AG09319 (cell line): ENCODE measurements at regions not wholly inside any gene's neighbourhood (a gene's known extent, or its start where the extent isn't known, plus 50 kb on each side); places are given as distances from the start of the nearest gene placed in this dataset.
A peak's percentile ranks its signal among the peaks of the same experiment; 100 is the strongest.

ENCODE experiments used
- DNase-seq: peaks from one replicate; pipeline ENCODE4 v3.0.0-alpha.2; 2010; ENCODE audit warnings: low read depth; ENCODE audit errors: extremely low read depth
- TF ChIP-seq, protein P1 (sequence below): IDR thresholded peaks from 2 replicates; pipeline ENCODE4 v1.5.1; 2011; ENCODE audit warnings: low read depth, mild to moderate bottlenecking, inconsistent platforms, low read length, moderate library complexity

DNA sequence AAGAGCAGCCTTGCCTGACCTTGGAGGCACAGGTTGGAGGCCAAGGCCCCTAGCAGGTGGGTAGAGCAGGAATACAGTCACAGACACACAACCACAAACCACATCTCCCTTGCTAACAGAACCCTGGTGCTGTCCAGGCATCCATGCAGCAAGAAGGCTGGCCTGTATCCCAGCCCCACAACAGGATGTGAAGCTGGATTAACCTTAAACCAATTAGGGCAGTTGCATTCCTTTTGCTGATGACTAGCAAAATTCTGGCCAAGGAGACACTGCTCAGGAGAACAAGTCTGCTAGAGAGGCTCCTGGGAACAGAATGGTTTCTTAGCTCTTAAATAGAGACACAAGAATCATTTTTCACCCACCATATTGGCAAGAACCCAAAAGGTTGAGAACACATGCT, 97.8 kb downstream of the C5orf15 start:
- peak; percentile 45 for DNase-seq
- TF ChIP-seq, protein P1, sequence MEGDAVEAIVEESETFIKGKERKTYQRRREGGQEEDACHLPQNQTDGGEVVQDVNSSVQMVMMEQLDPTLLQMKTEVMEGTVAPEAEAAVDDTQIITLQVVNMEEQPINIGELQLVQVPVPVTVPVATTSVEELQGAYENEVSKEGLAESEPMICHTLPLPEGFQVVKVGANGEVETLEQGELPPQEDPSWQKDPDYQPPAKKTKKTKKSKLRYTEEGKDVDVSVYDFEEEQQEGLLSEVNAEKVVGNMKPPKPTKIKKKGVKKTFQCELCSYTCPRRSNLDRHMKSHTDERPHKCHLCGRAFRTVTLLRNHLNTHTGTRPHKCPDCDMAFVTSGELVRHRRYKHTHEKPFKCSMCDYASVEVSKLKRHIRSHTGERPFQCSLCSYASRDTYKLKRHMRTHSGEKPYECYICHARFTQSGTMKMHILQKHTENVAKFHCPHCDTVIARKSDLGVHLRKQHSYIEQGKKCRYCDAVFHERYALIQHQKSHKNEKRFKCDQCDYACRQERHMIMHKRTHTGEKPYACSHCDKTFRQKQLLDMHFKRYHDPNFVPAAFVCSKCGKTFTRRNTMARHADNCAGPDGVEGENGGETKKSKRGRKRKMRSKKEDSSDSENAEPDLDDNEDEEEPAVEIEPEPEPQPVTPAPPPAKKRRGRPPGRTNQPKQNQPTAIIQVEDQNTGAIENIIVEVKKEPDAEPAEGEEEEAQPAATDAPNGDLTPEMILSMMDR: no peak

DNA sequence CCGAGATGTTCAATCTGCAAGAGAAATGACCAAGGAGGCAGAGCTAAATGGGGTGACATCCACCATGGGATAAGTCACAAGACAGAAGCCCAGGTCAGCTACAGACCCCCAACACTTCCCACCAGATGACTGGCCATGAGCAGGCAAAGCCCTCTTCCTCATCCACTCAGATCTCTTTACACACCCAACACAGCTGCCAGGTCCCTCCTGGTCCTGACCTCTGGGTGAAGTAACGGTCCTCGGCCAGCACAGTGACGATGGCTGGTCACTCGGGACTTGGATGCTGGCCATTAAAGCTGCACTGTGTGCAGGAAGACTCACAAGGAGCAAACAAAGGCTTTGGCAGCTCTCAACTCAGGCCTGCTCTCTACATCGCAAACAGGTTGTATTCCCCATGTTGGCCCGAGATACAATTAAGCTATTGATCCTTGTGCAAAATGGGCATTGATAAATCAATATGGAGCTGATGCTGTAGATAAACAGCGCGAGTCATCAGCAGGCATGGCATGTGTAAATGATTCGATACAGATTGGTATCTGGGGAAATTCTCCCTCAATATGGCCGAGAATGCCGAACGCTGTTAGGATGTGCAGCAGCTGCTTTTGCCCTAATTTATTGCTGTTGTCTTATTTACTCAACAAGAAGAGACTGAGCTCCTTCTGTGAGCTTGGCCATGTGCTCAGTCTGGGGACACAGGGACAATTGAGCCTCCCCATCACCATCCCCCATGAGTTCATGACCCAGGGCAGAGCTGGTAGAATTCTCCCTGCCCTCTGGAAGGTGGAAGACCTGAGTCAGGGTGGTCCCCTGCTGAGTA, 98.7 kb downstream of the C5orf15 start:
- TF ChIP-seq, protein P1: no peak
- no peak for DNase-seq

DNA sequence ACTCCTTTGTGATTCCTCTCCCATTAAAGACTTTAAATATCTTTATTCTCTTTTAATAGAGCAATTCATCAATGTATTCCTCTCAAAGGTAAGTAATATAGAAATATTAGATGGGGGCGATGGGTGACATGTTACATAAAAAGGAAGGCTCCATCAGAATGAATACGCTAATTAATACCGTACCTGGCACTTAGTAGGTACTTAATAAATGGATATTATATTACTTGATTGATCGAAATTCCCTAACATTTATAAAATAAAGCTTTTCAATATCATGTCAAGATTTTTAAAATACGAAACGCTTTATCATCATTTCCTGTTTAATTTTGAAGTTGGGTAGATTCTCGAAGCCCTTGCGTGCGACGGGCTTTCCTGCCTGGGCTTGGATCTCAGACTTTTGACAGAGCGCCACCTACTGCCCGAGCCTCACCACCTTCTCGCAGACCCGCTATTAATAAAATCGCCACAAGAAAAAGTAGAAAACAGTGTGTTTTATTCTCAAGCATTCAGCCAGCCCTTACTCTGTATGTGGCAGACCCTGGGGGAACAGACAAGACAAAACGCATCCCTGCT, 99.4 kb downstream of the C5orf15 start:
- TF ChIP-seq, protein P1: peak; percentile 80
- DNase-seq: peak; percentile 51

DNA sequence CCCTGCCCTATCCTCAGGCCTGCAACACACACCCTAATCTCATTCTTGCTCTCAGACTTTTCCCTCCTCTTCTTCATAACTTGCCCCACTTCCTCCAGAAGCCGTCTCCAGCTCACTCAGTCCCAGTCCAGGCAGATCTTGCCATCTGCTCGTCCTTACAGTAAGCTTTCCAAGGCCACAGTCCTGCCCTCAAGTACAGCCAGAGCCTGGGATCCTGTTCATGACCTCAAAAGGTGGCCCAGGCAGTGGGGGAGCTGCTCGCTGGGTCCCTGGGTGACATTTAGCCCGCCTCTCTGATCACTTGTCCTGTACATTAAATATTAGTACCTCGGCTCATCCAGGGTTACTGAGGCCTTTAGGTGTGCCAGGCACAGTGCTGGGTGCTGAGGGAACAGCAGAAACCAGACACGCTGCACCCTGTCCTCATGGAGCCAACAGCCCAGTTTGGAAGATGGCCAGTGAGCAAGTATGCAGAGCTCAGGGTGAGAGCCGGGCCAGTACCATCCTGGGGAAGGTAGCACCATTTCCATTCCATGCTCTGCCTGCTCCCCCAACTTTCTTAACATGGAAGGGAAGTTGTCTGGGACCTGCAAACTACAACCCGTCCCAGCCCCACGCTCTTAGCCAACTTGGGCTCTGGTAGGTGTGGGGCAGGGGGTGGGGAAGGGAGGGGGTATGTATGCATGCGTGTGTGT, 100.4 kb downstream of the C5orf15 start:
- TF ChIP-seq, protein P1: no peak

DNA sequence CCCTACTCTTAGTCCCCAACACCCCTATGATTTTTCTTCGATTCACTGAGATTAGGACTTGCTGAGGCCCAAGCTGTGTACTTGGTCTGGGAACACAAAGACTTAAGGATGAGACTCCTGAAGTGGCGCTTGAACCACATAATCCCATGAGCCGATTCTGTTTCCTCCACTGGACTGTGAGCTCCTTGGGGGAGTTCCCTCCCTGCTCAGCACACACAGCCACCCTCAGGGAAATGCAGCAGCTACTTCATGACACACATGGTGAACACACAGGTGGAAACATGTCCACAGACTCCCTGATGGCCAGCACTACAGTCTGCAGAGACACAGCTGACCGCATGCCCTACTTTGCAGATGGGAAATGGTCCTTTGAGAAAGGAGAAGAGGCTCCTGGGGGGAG, 101.1 kb downstream of the C5orf15 start:
- DNase-seq: no peak
- TF ChIP-seq, protein P1: no peak

More for the DNA sequence above, 100.4 kb downstream of the C5orf15 start:
- DNase-seq: no peak

DNA sequence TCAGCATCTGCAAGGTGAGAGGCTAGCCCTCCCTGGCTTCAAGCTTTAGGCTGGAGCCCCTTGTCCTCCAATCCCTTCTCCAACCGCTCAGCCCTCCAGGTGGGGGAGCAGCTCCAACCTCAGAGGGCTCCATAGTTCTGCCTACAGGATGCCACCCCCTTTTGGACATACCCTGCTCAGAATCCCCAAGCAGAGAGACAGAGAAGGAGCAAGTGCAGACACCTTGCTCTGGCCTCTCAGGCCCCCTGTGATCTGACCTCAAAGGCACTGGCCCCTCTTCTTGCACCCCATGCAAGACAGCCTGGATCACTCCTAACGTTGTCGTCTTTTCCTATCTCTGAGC, 101.6 kb downstream of the C5orf15 start:
- TF ChIP-seq, protein P1: no peak

More for the DNA sequence above, 101.6 kb downstream of the C5orf15 start:
- DNase-seq: no peak
